Peyer's patch (tissue), 4 donors: ENCODE measurements at regions not wholly inside any gene's neighbourhood (a gene's known extent, or its start where the extent isn't known, plus 50 kb on each side); places are given as distances from the start of the nearest gene placed in this dataset.
"Not testable (repeated sequence)": the region's sequence is repeated elsewhere in the genome, so short reads cannot be mapped to it uniquely, and the experiment has no call there.

Source experiments
- POLR2A ChIP-seq, 2 donors: fragments of 450-650 bp; IDR thresholded peaks; one replicate each; pipeline ENCODE4 v1.5.1; 2017; ENCODE audit warnings: antibody characterized with exemption in 2 of 2, mild to moderate bottlenecking in 2 of 2, moderate library complexity in 2 of 2
- TF ChIP-seq, protein P1 (sequence below), 6 experiments: fragments of 450-650 bp in 4 of 6; fragments of 200-600 bp in 2 of 6; sonication (generic) in 1 of 6; IDR thresholded peaks; one replicate each; pipeline ENCODE4 v1.5.1; 2017 to 2019; ENCODE audit warnings: antibody characterized with exemption in 6 of 6, mild to moderate bottlenecking in 3 of 6, moderate library complexity in 1 of 6

DNA sequence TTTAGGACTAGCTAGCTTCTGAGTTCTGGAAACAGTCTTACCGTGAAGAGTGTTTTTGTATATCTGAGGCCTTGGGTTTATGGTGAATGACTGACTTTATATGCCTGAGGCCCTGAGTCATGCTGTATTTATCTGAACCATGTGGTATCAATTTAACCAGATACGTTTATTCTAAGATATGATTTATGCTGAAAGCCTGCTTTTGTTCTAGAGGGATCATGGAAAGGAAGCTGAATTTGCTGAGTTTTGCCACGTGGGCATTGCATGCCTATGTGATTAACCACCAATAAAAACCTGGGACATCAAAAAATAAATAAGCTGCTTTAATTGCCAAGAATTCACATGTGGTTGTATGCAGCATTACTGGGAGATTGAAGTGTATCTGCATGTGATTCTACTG is 1374.7 kb upstream of the PCDH10 start:
- TF ChIP-seq, protein P1, sequence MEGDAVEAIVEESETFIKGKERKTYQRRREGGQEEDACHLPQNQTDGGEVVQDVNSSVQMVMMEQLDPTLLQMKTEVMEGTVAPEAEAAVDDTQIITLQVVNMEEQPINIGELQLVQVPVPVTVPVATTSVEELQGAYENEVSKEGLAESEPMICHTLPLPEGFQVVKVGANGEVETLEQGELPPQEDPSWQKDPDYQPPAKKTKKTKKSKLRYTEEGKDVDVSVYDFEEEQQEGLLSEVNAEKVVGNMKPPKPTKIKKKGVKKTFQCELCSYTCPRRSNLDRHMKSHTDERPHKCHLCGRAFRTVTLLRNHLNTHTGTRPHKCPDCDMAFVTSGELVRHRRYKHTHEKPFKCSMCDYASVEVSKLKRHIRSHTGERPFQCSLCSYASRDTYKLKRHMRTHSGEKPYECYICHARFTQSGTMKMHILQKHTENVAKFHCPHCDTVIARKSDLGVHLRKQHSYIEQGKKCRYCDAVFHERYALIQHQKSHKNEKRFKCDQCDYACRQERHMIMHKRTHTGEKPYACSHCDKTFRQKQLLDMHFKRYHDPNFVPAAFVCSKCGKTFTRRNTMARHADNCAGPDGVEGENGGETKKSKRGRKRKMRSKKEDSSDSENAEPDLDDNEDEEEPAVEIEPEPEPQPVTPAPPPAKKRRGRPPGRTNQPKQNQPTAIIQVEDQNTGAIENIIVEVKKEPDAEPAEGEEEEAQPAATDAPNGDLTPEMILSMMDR (IDR thresholded peaks at IDR 0.05) = not testable (repeated sequence)
- not testable (repeated sequence) for TF ChIP-seq POLR2A (IDR thresholded peaks at IDR 0.05)
